ENCODE measurements at regions not wholly inside any gene's neighbourhood (a gene's known extent, or its start where the extent isn't known, plus 50 kb on each side); places are given as distances from the start of the nearest gene placed in this dataset.
A peak's percentile ranks its signal among the peaks of the same experiment; 100 is the strongest.

- no peak overlapping the region for H3K4me3 ChIP-seq (ENCODE audit: low read length)
- TF ChIP-seq, protein P1, sequence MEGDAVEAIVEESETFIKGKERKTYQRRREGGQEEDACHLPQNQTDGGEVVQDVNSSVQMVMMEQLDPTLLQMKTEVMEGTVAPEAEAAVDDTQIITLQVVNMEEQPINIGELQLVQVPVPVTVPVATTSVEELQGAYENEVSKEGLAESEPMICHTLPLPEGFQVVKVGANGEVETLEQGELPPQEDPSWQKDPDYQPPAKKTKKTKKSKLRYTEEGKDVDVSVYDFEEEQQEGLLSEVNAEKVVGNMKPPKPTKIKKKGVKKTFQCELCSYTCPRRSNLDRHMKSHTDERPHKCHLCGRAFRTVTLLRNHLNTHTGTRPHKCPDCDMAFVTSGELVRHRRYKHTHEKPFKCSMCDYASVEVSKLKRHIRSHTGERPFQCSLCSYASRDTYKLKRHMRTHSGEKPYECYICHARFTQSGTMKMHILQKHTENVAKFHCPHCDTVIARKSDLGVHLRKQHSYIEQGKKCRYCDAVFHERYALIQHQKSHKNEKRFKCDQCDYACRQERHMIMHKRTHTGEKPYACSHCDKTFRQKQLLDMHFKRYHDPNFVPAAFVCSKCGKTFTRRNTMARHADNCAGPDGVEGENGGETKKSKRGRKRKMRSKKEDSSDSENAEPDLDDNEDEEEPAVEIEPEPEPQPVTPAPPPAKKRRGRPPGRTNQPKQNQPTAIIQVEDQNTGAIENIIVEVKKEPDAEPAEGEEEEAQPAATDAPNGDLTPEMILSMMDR (IDR thresholded peaks at IDR 0.05; ENCODE audit: insufficient read depth, low read depth, low read length, missing control alignments) = no peak
- DNase-seq (ENCODE audit: low read depth) = no peak
Observed at GRCh38 chr3:104832530-104832929, 534.2 kb upstream of the ALCAM start.

DNA sequence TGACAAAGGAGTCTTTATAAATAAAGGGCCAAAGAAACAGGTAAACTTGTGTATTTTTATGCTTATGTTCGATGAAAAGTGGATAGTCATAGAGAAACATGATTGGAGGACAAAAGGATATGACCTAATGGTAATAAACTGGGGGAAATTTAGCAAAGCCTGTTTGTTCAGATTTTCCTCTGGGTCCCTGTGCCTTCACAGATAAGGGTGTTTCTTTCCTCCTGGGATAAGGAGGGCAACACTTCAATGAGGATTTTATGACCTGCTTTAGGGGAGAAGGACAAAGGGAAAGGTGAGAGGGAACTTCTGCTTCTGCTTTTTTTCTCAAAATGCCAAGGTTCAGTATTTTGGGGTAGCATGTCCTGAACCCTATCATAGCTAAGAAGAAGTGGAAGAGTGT, 531.3 kb upstream of the ALCAM start:
- TF ChIP-seq, protein P1 (IDR thresholded peaks at IDR 0.05; ENCODE audit: insufficient read depth, low read depth, low read length, missing control alignments) = no peak
- no peak overlapping the region for H3K4me3 ChIP-seq (ENCODE audit: low read length)
- no peak for DNase-seq (ENCODE audit: low read depth)

- no peak for DNase-seq (ENCODE audit: low read depth)
- TF ChIP-seq, protein P1 (IDR thresholded peaks at IDR 0.05; ENCODE audit: insufficient read depth, low read depth, low read length, missing control alignments) = no peak
Observed at GRCh38 chr3:104846270-104846669, 520.4 kb upstream of the ALCAM start.

DNA sequence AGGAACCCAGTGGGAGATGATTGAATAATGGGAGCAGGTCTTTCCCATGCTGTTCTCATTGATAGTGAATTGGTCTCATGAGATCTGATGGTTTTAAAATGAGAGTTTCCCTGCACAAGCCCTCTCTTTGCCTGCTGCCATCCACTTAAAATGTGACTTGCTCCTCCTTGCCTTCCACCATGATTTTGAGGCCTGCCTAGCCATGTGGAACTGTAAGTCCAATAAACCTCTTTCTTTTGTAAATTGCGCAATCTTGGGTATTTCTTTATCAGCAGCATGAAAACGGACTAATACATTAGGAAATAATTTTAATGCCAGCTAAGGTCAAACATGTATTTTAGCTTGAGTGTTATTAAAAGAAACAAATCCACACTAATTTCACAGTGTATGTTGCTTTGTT, 517.6 kb upstream of the ALCAM start:
- no peak overlapping the region for H3K4me3 ChIP-seq (ENCODE audit: low read length)
- TF ChIP-seq, protein P1 (IDR thresholded peaks at IDR 0.05; ENCODE audit: insufficient read depth, low read depth, low read length, missing control alignments) = no peak
- DNase-seq (ENCODE audit: low read depth) = no peak

More at GRCh38 chr3:104846270-104846669, 520.4 kb upstream of the ALCAM start:
- H3K4me3 ChIP-seq (ENCODE audit: low read length) = no peak overlapping the region

DNA sequence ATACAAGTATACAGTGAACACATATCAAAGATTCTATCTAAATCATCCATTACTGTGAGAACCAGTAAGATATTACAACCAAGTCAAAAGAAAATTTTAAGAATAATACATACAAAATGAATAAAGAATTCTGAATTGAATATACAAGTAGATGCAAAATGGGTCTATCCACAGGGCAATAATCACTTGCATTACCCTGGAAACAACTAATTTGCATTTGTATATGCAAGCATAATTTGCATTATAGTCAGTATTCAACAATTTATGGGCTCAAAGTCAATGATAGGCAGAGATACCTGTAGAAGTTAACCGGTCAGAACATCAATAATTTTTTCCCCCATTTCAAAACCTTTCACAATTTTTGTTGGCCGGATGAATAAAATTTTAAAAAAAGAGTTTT, 512.2 kb upstream of the ALCAM start:
- TF ChIP-seq, protein P1 (IDR thresholded peaks at IDR 0.05; ENCODE audit: insufficient read depth, low read depth, low read length, missing control alignments) = no peak
- no peak for DNase-seq (ENCODE audit: low read depth)
- H3K4me3 ChIP-seq (ENCODE audit: low read length) = no peak overlapping the region

GRCh38 chr3:104855702-104856101, 511.0 kb upstream of the ALCAM start:
- TF ChIP-seq, protein P1 (IDR thresholded peaks at IDR 0.05; ENCODE audit: insufficient read depth, low read depth, low read length, missing control alignments) = no peak
- no peak overlapping the region for H3K4me3 ChIP-seq (ENCODE audit: low read length)
- peak; percentile 54 for DNase-seq (ENCODE audit: low read depth)

GRCh38 chr3:104856741-104857140, 510.0 kb upstream of the ALCAM start:
- H3K4me3 ChIP-seq (ENCODE audit: low read length) = no peak overlapping the region
- TF ChIP-seq, protein P1 (IDR thresholded peaks at IDR 0.05; ENCODE audit: insufficient read depth, low read depth, low read length, missing control alignments) = no peak
- peak; percentile 19 for DNase-seq (ENCODE audit: low read depth)
